Heart left ventricle (tissue), 13 donors: ENCODE measurements at regions not wholly inside any gene's neighbourhood (a gene's known extent, or its start where the extent isn't known, plus 50 kb on each side); places are given as distances from the start of the nearest gene placed in this dataset.

ENCODE experiments used
- CTCF ChIP-seq, 12 donors: fragments of 200-600 bp; sonication (generic) in 4 of 12; IDR thresholded peaks; one replicate each; pipeline versions ENCODE4 v1.5.0 to v1.8.0; 2018 to 2022; ENCODE audit warnings: antibody characterized with exemption in 12 of 12, mild to moderate bottlenecking in 5 of 12
- POLR2A ChIP-seq, 2 donors: fragments of 450-650 bp; IDR thresholded peaks; one replicate each; pipeline ENCODE4 v1.6.1; 2017; ENCODE audit warnings: antibody characterized with exemption in 2 of 2, mild to moderate bottlenecking in 2 of 2, moderate library complexity in 2 of 2
- donor health status: ischemic (EF 13 %, LVEDD 7.1; RV severe dilation, severe dysfunction).
- donor health status: DM: no; HTN: yes; CAD: no.
- donor health status: DM: no; HTN: no; CAD: no.
- donor health status: ischemic (EF 25% LVEDD 6.9; RV normal size, moderate dysfunction).
- donor health status: ischemic (EF 25% LVEDD 5.7; RV mildly dilated, moderate dysfunction).
- donor health status: ischemic (EF 35%, LVEDD 5.7; RV mildly dilated, moderate dysfunction).
- donor health status: nonischemic (EF 11% LVEDD 7.7; RV severe dilation, severe dysfunction).
- donor health status: DM: yes; HTN: yes; CAD: no.
- donor health status: PGD.
- donor health status: ischemic (EF 29% LVEDD 5.4; RV normal size, mild dysfunction).
- donor health status: nonischemic (EF 23%, LVEDD 6.1; RV moderate dilation, normal function).

GRCh38 chr2:163086940-163087339 is 248.4 kb upstream of the KCNH7 start:
- TF ChIP-seq POLR2A (IDR thresholded peaks at IDR 0.05) (no peak), CTCF (IDR thresholded peaks at IDR 0.05) (no peak)
